CD14-positive monocyte (primary cell): ENCODE measurements at regions not wholly inside any gene's neighbourhood (a gene's known extent, or its start where the extent isn't known, plus 50 kb on each side); places are given as distances from the start of the nearest gene placed in this dataset.

ENCODE experiments used
- DNase-seq, 3 donors: peaks; one replicate each; pipeline ENCODE4 v3.0.0-alpha.2; 2011 to 2022
- H2AFZ ChIP-seq: 2 replicates; pipeline ENCODE4 v1.6.0; 2012; ENCODE audit warnings: mild to moderate bottlenecking, low read depth, low read length, inconsistent platforms; ENCODE audit not compliant: insufficient read depth, poor library complexity, severe bottlenecking
- H3K27ac ChIP-seq, 2 donors: 1 replicate in 1 of 2; 2 replicates in 1 of 2; pipeline ENCODE4 v1.5.1; 2012 to 2013; ENCODE audit warnings: low read length in 2 of 2, control low read depth in 1 of 2, inconsistent platforms in 1 of 2, low read depth in 1 of 2, mild to moderate bottlenecking in 1 of 2
- H3K27me3 ChIP-seq, 2 donors: one replicate each; pipeline versions ENCODE4 v1.6.0 to v1.6.1; 2011 to 2013; ENCODE audit warnings: low read length in 2 of 2; ENCODE audit not compliant: control insufficient read depth in 2 of 2, insufficient read depth in 2 of 2
- H3K36me3 ChIP-seq, 2 donors: replicated peaks in 1 of 2; 1 replicate in 1 of 2; 2 replicates in 1 of 2; pipeline versions ENCODE4 v1.5.1 to v1.6.1; 2012 to 2013; ENCODE audit warnings: low read length in 2 of 2, control low read depth in 1 of 2, inconsistent platforms in 1 of 2, mild to moderate bottlenecking in 1 of 2; ENCODE audit not compliant: insufficient read depth in 2 of 2, control insufficient read depth in 1 of 2
- H3K4me1 ChIP-seq, 2 donors: 1 replicate in 1 of 2; 2 replicates in 1 of 2; pipeline versions ENCODE4 v1.5.1 to v1.6.1; 2012 to 2013; ENCODE audit warnings: low read length in 2 of 2, control low read depth in 1 of 2, inconsistent platforms in 1 of 2, mild to moderate bottlenecking in 1 of 2, moderate library complexity in 1 of 2; ENCODE audit not compliant: insufficient read depth in 2 of 2, control insufficient read depth in 1 of 2
- H3K4me2 ChIP-seq: replicated peaks from 2 replicates; pipeline ENCODE3; 2012; ENCODE audit warnings: low read length, moderate library complexity, mild to moderate bottlenecking; ENCODE audit not compliant: poor library complexity, severe bottlenecking; ENCODE audit errors: extremely low read depth
- H3K4me3 ChIP-seq, 3 experiments: fragments of 200-600 bp in 1 of 3; sonication (generic) in 1 of 3; replicated peaks in 1 of 3; 1 replicate in 2 of 3; 2 replicates in 1 of 3; pipeline ENCODE4 v1.5.1; 2011 to 2013; ENCODE audit warnings: low read length in 3 of 3, mild to moderate bottlenecking in 3 of 3, control low read depth in 2 of 3, low read depth in 2 of 3, inconsistent platforms in 1 of 3, moderate library complexity in 1 of 3
- H3K79me2 ChIP-seq: 2 replicates; pipeline ENCODE4 v1.6.0; 2012; ENCODE audit warnings: mild to moderate bottlenecking, control low read depth, inconsistent platforms, low read length, moderate library complexity; ENCODE audit not compliant: insufficient read depth
- H3K9ac ChIP-seq: 2 replicates; pipeline ENCODE4 v1.6.0; 2017; ENCODE audit warnings: low read length, mild to moderate bottlenecking; ENCODE audit not compliant: insufficient read depth, poor library complexity, severe bottlenecking
- H3K9me3 ChIP-seq, 2 donors: replicated peaks in 1 of 2; 1 replicate in 1 of 2; 2 replicates in 1 of 2; pipeline versions ENCODE4 v1.5.1 to v1.6.1; 2012 to 2013; ENCODE audit warnings: low read length in 2 of 2, control low read depth in 1 of 2; ENCODE audit not compliant: control insufficient read depth in 1 of 2, insufficient read depth in 1 of 2
- H4K20me1 ChIP-seq: 2 replicates; pipeline ENCODE4 v1.6.0; 2012; ENCODE audit warnings: mild to moderate bottlenecking, low read length, control low read depth, moderate library complexity; ENCODE audit not compliant: insufficient read depth
- H3K27ac Mint-ChIP-seq, 7 donors: one replicate each; pipeline ENCODE4 v1.8.0; 2020; ENCODE audit warnings: mild to moderate bottlenecking in 7 of 7, mixed read lengths in 7 of 7, moderate library complexity in 6 of 7, inconsistent platforms in 2 of 7
- H3K27me3 Mint-ChIP-seq, 3 donors: one replicate each; pipeline ENCODE4 v1.8.0; 2021 to 2022; ENCODE audit warnings: low read depth in 3 of 3, mild to moderate bottlenecking in 3 of 3, mixed read lengths in 3 of 3, moderate library complexity in 3 of 3, inconsistent platforms in 1 of 3
- H3K36me3 Mint-ChIP-seq, 2 donors: one replicate each; pipeline ENCODE4 v1.8.0; 2020; ENCODE audit warnings: mixed read lengths in 2 of 2, inconsistent platforms in 1 of 2, mild to moderate bottlenecking in 1 of 2
- H3K4me1 Mint-ChIP-seq: one replicate; pipeline ENCODE4 v1.8.0; 2020; ENCODE audit warnings: mild to moderate bottlenecking, mixed read lengths
- H3K4me3 Mint-ChIP-seq, 2 donors: one replicate each; pipeline ENCODE4 v1.8.0; 2020; ENCODE audit warnings: mild to moderate bottlenecking in 2 of 2, mixed read lengths in 2 of 2, moderate library complexity in 1 of 2
- H3K9me3 Mint-ChIP-seq, 7 donors: one replicate each; pipeline ENCODE4 v1.8.0; 2020 to 2022; ENCODE audit warnings: mixed read lengths in 7 of 7, mild to moderate bottlenecking in 6 of 7, moderate library complexity in 6 of 7, inconsistent platforms in 2 of 7
- CTCF ChIP-seq: fragments of 200-600 bp; IDR thresholded peaks from one replicate; pipeline ENCODE4 v1.8.0; 2022; ENCODE audit warnings: antibody characterized with exemption, mild to moderate bottlenecking
- WGBS: methylation state at CpG from one replicate; pipeline ENCODE4 v1.1.5; 2013; ENCODE audit warnings: missing lambda C conversion rate; ENCODE audit not compliant: insufficient coverage; 5-methylcytosine and 5-hydroxymethylcytosine counted together
- intact Hi-C, 2 donors: fragments of 100-400 bp; cut with micrococcal nuclease; formaldehyde crosslinking; loops; one replicate each; pipeline versions ENCODE4 v1.15.0 to v1.15.1; 2023

- intact Hi-C loops: no loop called here
- no peak for TF ChIP-seq CTCF
- no peaks in the 10 kb centered on the region for H3K4me1 Mint-ChIP-seq
Observed at GRCh38 chr6:97460394-97461080, 177.5 kb upstream of the MMS22L start.

DNA sequence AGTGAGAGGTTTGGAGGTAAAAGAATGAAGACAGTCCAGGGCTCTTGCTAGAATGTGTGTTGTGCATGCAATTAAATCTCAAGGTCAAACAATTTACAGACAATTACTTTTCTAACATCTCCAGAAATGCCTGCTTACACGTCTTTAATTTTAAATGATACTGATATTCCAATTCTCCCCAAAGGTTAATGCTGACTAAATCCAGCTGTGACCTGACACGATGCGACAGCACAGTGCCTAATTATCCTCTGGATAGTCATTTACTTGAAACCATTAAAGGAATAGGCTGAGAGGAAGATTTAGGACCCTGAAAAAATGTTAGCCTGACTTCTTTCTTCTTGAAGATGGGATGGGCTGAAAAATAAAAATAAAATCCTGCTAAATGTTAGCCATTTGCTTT is 178.2 kb upstream of the MMS22L start:
- Histone ChIP-seq H3K9ac (no peak overlapping the region), H3K4me3 (no peak overlapping the region), H2AFZ (no peak overlapping the region), H3K27ac (no peak overlapping the region), H4K20me1 (no peaks in the 10 kb centered on the region), H3K9me3 (no peaks in the 10 kb centered on the region), H3K79me2 (no peaks in the 10 kb centered on the region), H3K36me3 (no peaks in the 10 kb centered on the region), H3K4me1 (no peaks in the 10 kb centered on the region), H3K27me3 (no peaks in the 10 kb centered on the region), H3K4me2 (no peak overlapping the region)
- Mint-ChIP-seq H3K27ac (no peak overlapping the region), H3K4me3 (no peak overlapping the region), H3K27me3 (peaks cover 0 to 4% (median 0%) of the 10 kb centered on the region in 3 donors), H3K4me1 (no peaks in the 10 kb centered on the region), H3K9me3 (no peaks in the 10 kb centered on the region), H3K36me3 (no peaks in the 10 kb centered on the region)
- no peak for TF ChIP-seq CTCF
- intact Hi-C loops: no loop called here
- 67% methylated on average over 1 of the region's 3 CpGs for WGBS
- DNase-seq: no peak

More at GRCh38 chr6:97460394-97461080, 177.5 kb upstream of the MMS22L start:
- Histone ChIP-seq H2AFZ (no peak overlapping the region), H3K79me2 (no peaks in the 10 kb centered on the region), H4K20me1 (no peaks in the 10 kb centered on the region), H3K4me1 (no peaks in the 10 kb centered on the region), H3K9ac (no peak overlapping the region), H3K4me3 (no peak overlapping the region), H3K4me2 (no peak overlapping the region), H3K27me3 (no peaks in the 10 kb centered on the region), H3K36me3 (no peaks in the 10 kb centered on the region), H3K27ac (no peak overlapping the region), H3K9me3 (no peaks in the 10 kb centered on the region)
- H3K4me3 Mint-ChIP-seq: no peak overlapping the region
- H3K27me3 Mint-ChIP-seq: peaks cover 0 to 4% (median 0%) of the 10 kb centered on the region in 3 donors
- DNase-seq: peak in 1 of 3 donors; percentile 14
- no peaks in the 10 kb centered on the region for H3K9me3 Mint-ChIP-seq
- no peak overlapping the region for H3K27ac Mint-ChIP-seq
- 98% methylated on average over 4 of the region's 7 CpGs for WGBS
- no peaks in the 10 kb centered on the region for H3K36me3 Mint-ChIP-seq
